ENCODE measurements at regions not wholly inside any gene's neighbourhood (a gene's known extent, or its start where the extent isn't known, plus 50 kb on each side); places are given as distances from the start of the nearest gene placed in this dataset.

DNA sequence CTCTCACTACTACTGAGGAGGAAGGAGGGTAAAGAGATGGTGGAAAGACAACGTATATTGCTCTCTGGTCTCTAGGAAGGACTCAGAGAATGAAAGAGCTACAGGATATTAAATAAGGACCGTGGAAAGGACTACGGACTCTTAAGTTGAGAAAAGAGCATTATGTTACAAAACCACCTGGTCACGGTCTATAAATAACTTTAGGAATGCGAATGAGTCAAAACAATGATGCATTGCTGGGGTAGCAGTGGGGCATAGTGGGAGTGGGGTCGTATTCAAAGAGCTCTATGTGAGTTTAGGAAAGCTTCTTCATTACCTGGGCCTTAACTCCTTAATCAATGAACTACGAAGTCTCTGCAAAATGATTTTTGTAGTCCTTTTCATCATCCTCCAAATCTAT lies 295.7 kb upstream of the SOX14 start:
- no peaks in the 10 kb centered on the region for H3K27me3 ChIP-seq (replicated peaks in 2 of 5; ENCODE audit: control insufficient read depth in 4 of 5, insufficient read depth in 5 of 5, low read length in 4 of 5)
- H3K36me3 ChIP-seq (ENCODE audit: control insufficient read depth in 4 of 4, insufficient read depth in 4 of 4, low read length in 3 of 4) = no peaks in the 10 kb centered on the region
- WGBS (ENCODE audit: insufficient coverage) = 81% methylated on average over 3 of the region's 7 CpGs
- no peaks in the 10 kb centered on the region for H3K4me1 ChIP-seq (ENCODE audit: control extremely low read depth in 1 of 4, control insufficient read depth in 4 of 4, insufficient read depth in 4 of 4, low read length in 3 of 4)
- POLR2A ChIA-PET = no interaction called here
- no peak overlapping the region for H3K4me3 ChIP-seq (ENCODE audit: control insufficient read depth in 1 of 7, extremely low read depth in 1 of 7, insufficient read depth in 4 of 7, low read depth in 2 of 7, low read length in 6 of 7)
- no peaks in the 10 kb centered on the region for H3K9me3 ChIP-seq (ENCODE audit: control extremely low read depth in 1 of 5, control insufficient read depth in 4 of 5, insufficient read depth in 2 of 5, low read depth in 1 of 5, low read length in 4 of 5)
- no peak overlapping the region for H3K27ac ChIP-seq (ENCODE audit: insufficient read depth in 1 of 2, low read depth in 1 of 2, low read length in 2 of 2, poor library complexity in 1 of 2, severe bottlenecking in 2 of 2)
- CTCF ChIA-PET = no interaction called here
- no peak for DNase-seq

GRCh38 chr3:137469263-137469662 lies 294.9 kb upstream of the SOX14 start:
- CTCF ChIA-PET = no interaction called here
- POLR2A ChIA-PET = no interaction called here

GRCh38 chr3:137471130-137471529 lies 293.0 kb upstream of the SOX14 start:
- no peak for DNase-seq
- Histone ChIP-seq H3K9me3 (ENCODE audit: control extremely low read depth in 1 of 5, control insufficient read depth in 4 of 5, insufficient read depth in 2 of 5, low read depth in 1 of 5, low read length in 4 of 5) (no peaks in the 10 kb centered on the region), H3K4me3 (ENCODE audit: control insufficient read depth in 1 of 7, extremely low read depth in 1 of 7, insufficient read depth in 4 of 7, low read depth in 2 of 7, low read length in 6 of 7) (no peak overlapping the region), H3K27me3 (replicated peaks in 2 of 5; ENCODE audit: control insufficient read depth in 4 of 5, insufficient read depth in 5 of 5, low read length in 4 of 5) (no peaks in the 10 kb centered on the region), H3K27ac (ENCODE audit: insufficient read depth in 1 of 2, low read depth in 1 of 2, low read length in 2 of 2, poor library complexity in 1 of 2, severe bottlenecking in 2 of 2) (peak overlapping the region in 1 of 2 experiments; percentile 4), H3K36me3 (ENCODE audit: control insufficient read depth in 4 of 4, insufficient read depth in 4 of 4, low read length in 3 of 4) (no peaks in the 10 kb centered on the region), H3K4me1 (ENCODE audit: control extremely low read depth in 1 of 4, control insufficient read depth in 4 of 4, insufficient read depth in 4 of 4, low read length in 3 of 4) (no peaks in the 10 kb centered on the region)
- WGBS (ENCODE audit: insufficient coverage) = 86% methylated on average over 4 of the region's 4 CpGs
- CTCF ChIA-PET = no interaction called here
- POLR2A ChIA-PET = no interaction called here

More at GRCh38 chr3:137469263-137469662, 294.9 kb upstream of the SOX14 start:
- Histone ChIP-seq H3K4me3 (ENCODE audit: control insufficient read depth in 1 of 7, extremely low read depth in 1 of 7, insufficient read depth in 4 of 7, low read depth in 2 of 7, low read length in 6 of 7) (no peak overlapping the region), H3K36me3 (ENCODE audit: control insufficient read depth in 4 of 4, insufficient read depth in 4 of 4, low read length in 3 of 4) (no peaks in the 10 kb centered on the region), H3K27me3 (replicated peaks in 2 of 5; ENCODE audit: control insufficient read depth in 4 of 5, insufficient read depth in 5 of 5, low read length in 4 of 5) (no peaks in the 10 kb centered on the region), H3K27ac (ENCODE audit: insufficient read depth in 1 of 2, low read depth in 1 of 2, low read length in 2 of 2, poor library complexity in 1 of 2, severe bottlenecking in 2 of 2) (no peak overlapping the region), H3K4me1 (ENCODE audit: control extremely low read depth in 1 of 4, control insufficient read depth in 4 of 4, insufficient read depth in 4 of 4, low read length in 3 of 4) (no peaks in the 10 kb centered on the region), H3K9me3 (ENCODE audit: control extremely low read depth in 1 of 5, control insufficient read depth in 4 of 5, insufficient read depth in 2 of 5, low read depth in 1 of 5, low read length in 4 of 5) (no peaks in the 10 kb centered on the region)
- no peak for DNase-seq

DNA sequence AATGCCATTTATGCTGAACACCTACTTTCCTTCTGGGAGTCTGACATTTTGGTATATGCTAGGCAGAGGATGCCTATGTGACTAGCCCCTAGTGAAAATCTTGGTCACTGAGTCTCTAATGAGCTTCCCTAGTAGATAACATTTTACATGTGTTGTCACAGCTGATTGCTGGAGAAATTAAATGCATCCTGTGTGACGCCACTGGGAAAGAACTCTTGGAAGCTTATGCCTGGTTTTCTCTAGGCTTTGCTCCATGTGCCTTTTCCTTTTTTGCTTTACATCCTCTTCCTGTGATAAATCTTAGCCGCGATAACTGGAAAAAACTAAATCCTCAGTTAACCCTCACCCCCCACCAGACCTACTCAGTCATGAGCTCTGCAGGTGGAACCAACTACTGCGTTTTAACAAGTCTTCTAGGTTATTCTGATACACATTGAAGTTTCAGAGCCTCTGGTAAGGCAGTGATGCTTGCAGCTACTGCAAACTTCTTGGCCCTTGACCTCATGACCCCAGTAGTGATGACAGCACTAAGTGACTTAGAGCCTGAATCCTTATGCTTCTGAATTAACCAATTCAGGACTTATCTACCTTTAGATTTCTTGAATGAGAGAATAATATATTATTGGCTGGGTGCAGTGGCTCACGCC lies 292.4 kb upstream of the SOX14 start:
- POLR2A ChIA-PET = no interaction called here
- WGBS (ENCODE audit: insufficient coverage) = 65% methylated on average over 4 of the region's 5 CpGs
- Histone ChIP-seq H3K27ac (ENCODE audit: insufficient read depth in 1 of 2, low read depth in 1 of 2, low read length in 2 of 2, poor library complexity in 1 of 2, severe bottlenecking in 2 of 2) (no peak overlapping the region), H3K4me1 (ENCODE audit: control extremely low read depth in 1 of 4, control insufficient read depth in 4 of 4, insufficient read depth in 4 of 4, low read length in 3 of 4) (no peaks in the 10 kb centered on the region), H3K27me3 (replicated peaks in 2 of 5; ENCODE audit: control insufficient read depth in 4 of 5, insufficient read depth in 5 of 5, low read length in 4 of 5) (no peaks in the 10 kb centered on the region), H3K9me3 (ENCODE audit: control extremely low read depth in 1 of 5, control insufficient read depth in 4 of 5, insufficient read depth in 2 of 5, low read depth in 1 of 5, low read length in 4 of 5) (no peaks in the 10 kb centered on the region), H3K4me3 (ENCODE audit: control insufficient read depth in 1 of 7, extremely low read depth in 1 of 7, insufficient read depth in 4 of 7, low read depth in 2 of 7, low read length in 6 of 7) (no peak overlapping the region), H3K36me3 (ENCODE audit: control insufficient read depth in 4 of 4, insufficient read depth in 4 of 4, low read length in 3 of 4) (no peaks in the 10 kb centered on the region)
- CTCF ChIA-PET = no interaction called here
- no peak for DNase-seq

DNA sequence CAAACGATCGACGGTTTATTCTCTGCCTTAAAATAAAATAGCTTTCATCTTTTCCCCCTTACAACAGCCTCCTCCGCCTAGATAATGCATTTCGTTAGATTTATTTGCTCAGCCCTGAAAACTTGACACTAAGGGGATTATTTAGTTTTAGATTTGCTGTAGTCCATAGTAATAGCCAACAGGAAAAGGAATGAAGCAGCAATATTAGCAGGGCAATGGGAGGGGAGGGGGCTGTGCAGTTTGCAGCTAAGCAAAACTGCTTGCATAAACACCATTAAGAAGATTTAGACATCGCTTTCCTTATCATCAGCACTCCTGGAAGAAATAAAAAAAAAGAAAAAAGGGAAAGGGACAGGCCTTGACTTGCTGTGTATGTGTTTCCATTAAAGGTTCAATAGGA lies 286.5 kb upstream of the SOX14 start:
- Histone ChIP-seq H3K9me3 (ENCODE audit: control extremely low read depth in 1 of 5, control insufficient read depth in 4 of 5, insufficient read depth in 2 of 5, low read depth in 1 of 5, low read length in 4 of 5) (peaks cover 0 to 3% (median 0%) of the 10 kb centered on the region in 5 experiments), H3K4me3 (ENCODE audit: control insufficient read depth in 1 of 7, extremely low read depth in 1 of 7, insufficient read depth in 4 of 7, low read depth in 2 of 7, low read length in 6 of 7) (no peak overlapping the region), H3K4me1 (ENCODE audit: control extremely low read depth in 1 of 4, control insufficient read depth in 4 of 4, insufficient read depth in 4 of 4, low read length in 3 of 4) (no peaks in the 10 kb centered on the region), H3K27ac (ENCODE audit: insufficient read depth in 1 of 2, low read depth in 1 of 2, low read length in 2 of 2, poor library complexity in 1 of 2, severe bottlenecking in 2 of 2) (no peak overlapping the region), H3K27me3 (replicated peaks in 2 of 5; ENCODE audit: control insufficient read depth in 4 of 5, insufficient read depth in 5 of 5, low read length in 4 of 5) (no peaks in the 10 kb centered on the region), H3K36me3 (ENCODE audit: control insufficient read depth in 4 of 4, insufficient read depth in 4 of 4, low read length in 3 of 4) (no peaks in the 10 kb centered on the region)
- ChIA-PET CTCF (no interaction called here), POLR2A (no interaction called here)
- no peak for DNase-seq
- 80% methylated on average over 1 of the region's 6 CpGs for WGBS (ENCODE audit: insufficient coverage)

GRCh38 chr3:137509354-137510045 lies 254.6 kb upstream of the SOX14 start:
- ChIA-PET POLR2A (no interaction called here), CTCF (interaction anchor here (0.6 kb wide), 1 partner anchor 151 kb away, joined by 3 read pairs; no protein-coding TSS in a partner anchor)
- Histone ChIP-seq H3K27me3 (replicated peaks in 2 of 5; ENCODE audit: control insufficient read depth in 4 of 5, insufficient read depth in 5 of 5, low read length in 4 of 5) (no peaks in the 10 kb centered on the region), H3K4me1 (ENCODE audit: control extremely low read depth in 1 of 4, control insufficient read depth in 4 of 4, insufficient read depth in 4 of 4, low read length in 3 of 4) (no peaks in the 10 kb centered on the region), H3K9me3 (ENCODE audit: control extremely low read depth in 1 of 5, control insufficient read depth in 4 of 5, insufficient read depth in 2 of 5, low read depth in 1 of 5, low read length in 4 of 5) (no peaks in the 10 kb centered on the region), H3K27ac (ENCODE audit: insufficient read depth in 1 of 2, low read depth in 1 of 2, low read length in 2 of 2, poor library complexity in 1 of 2, severe bottlenecking in 2 of 2) (no peak overlapping the region), H3K4me3 (ENCODE audit: control insufficient read depth in 1 of 7, extremely low read depth in 1 of 7, insufficient read depth in 4 of 7, low read depth in 2 of 7, low read length in 6 of 7) (no peak overlapping the region), H3K36me3 (ENCODE audit: control insufficient read depth in 4 of 4, insufficient read depth in 4 of 4, low read length in 3 of 4) (no peaks in the 10 kb centered on the region)
- 65% methylated on average over 29 of the region's 29 CpGs for WGBS (ENCODE audit: insufficient coverage)
- no peak for DNase-seq

GRCh38 chr3:137511655-137512054 lies 252.5 kb upstream of the SOX14 start:
- WGBS (ENCODE audit: insufficient coverage) = 100% methylated on average over 1 of the region's 1 CpG
- Histone ChIP-seq H3K36me3 (ENCODE audit: control insufficient read depth in 4 of 4, insufficient read depth in 4 of 4, low read length in 3 of 4) (no peaks in the 10 kb centered on the region), H3K27ac (ENCODE audit: insufficient read depth in 1 of 2, low read depth in 1 of 2, low read length in 2 of 2, poor library complexity in 1 of 2, severe bottlenecking in 2 of 2) (no peak overlapping the region), H3K4me3 (ENCODE audit: control insufficient read depth in 1 of 7, extremely low read depth in 1 of 7, insufficient read depth in 4 of 7, low read depth in 2 of 7, low read length in 6 of 7) (no peak overlapping the region), H3K4me1 (ENCODE audit: control extremely low read depth in 1 of 4, control insufficient read depth in 4 of 4, insufficient read depth in 4 of 4, low read length in 3 of 4) (no peaks in the 10 kb centered on the region), H3K9me3 (ENCODE audit: control extremely low read depth in 1 of 5, control insufficient read depth in 4 of 5, insufficient read depth in 2 of 5, low read depth in 1 of 5, low read length in 4 of 5) (no peaks in the 10 kb centered on the region), H3K27me3 (replicated peaks in 2 of 5; ENCODE audit: control insufficient read depth in 4 of 5, insufficient read depth in 5 of 5, low read length in 4 of 5) (no peaks in the 10 kb centered on the region)
- DNase-seq = no peak
- ChIA-PET CTCF (no interaction called here), POLR2A (no interaction called here)
